ENCODE measurements at regions not wholly inside any gene's neighbourhood (a gene's known extent, or its start where the extent isn't known, plus 50 kb on each side); places are given as distances from the start of the nearest gene placed in this dataset.
A peak's percentile ranks its signal among the peaks of the same experiment; 100 is the strongest.

DNA sequence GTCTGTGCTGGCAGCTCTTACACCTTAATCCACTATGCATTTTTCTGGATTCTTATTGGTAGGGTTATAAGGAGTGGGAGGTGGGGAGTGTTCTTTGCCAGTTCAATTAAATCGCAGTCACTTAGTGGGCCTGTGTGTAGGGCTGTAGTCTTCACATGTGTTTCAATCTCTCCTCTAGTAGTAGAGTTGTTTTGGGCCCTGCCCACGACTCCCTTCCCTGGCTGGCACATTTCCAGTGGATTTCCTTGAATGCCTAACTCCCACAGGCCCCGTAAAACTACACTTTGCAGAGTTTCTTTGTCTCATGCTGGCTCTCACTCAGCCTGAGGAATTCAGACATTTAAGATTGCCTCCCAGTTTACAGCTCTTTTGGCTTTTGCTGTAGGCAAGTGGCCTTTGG is 414.0 kb upstream of the OPRM1 start:
- DNase-seq (ENCODE audit: low spot score): peak; percentile 6

- no peak for DNase-seq (ENCODE audit: low spot score)
Observed at GRCh38 chr6:153624528-153624927, 414.5 kb upstream of the OPRM1 start.

GRCh38 chr6:153623496-153623895 is 415.5 kb upstream of the OPRM1 start:
- no peak for DNase-seq (ENCODE audit: low spot score)

GRCh38 chr6:153621491-153621890 is 417.5 kb upstream of the OPRM1 start:
- DNase-seq (ENCODE audit: low spot score): no peak

- DNase-seq (ENCODE audit: low spot score): no peak
Observed at GRCh38 chr6:153621070-153621469, 418.0 kb upstream of the OPRM1 start.

DNA sequence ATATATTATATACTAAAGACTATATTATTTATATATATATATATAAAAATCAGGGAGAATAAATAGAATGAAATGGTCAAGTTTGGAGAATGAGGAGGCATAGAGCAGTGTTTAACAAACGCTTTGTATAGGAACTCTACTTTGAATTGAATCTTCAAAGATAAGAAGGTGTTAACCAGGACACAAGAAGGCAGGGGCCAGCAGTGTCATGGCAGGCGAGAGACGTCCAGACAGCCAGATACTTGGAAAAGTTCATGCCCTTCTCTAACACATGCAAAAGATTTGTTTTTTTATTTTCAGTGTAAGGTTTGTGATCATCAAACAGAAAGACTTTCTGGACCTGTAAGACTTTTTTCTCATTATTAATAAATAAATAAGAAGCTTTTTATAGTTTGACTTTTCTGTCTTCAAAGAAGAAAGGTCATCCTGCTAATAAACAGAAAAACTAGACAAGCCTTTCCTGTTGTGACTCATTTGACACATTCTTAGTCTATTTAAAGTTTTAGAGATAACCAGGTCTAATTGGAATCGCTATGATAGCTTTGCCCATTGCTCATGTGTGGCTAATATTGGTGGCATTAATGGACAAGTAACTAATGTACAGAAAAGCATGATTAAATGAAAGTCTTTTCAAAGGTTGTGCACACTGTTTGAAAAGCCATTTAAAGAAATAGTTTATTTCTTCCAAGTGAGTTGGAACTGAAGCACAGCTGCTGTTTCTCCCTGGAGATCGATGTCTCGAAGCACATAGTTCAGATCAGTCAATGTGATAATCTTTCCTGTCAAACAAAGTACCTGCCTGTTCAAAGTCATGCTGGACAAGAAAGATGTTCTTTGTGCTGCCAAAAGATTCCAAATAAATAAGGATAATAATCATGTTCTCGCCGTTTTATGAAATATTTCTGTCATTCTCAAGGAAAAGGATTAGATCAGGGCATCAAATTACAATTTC is 420.4 kb upstream of the OPRM1 start:
- no peak for DNase-seq (ENCODE audit: low spot score)

- DNase-seq (ENCODE audit: low spot score): no peak
Observed at GRCh38 chr6:153616506-153616905, 422.5 kb upstream of the OPRM1 start.

DNA sequence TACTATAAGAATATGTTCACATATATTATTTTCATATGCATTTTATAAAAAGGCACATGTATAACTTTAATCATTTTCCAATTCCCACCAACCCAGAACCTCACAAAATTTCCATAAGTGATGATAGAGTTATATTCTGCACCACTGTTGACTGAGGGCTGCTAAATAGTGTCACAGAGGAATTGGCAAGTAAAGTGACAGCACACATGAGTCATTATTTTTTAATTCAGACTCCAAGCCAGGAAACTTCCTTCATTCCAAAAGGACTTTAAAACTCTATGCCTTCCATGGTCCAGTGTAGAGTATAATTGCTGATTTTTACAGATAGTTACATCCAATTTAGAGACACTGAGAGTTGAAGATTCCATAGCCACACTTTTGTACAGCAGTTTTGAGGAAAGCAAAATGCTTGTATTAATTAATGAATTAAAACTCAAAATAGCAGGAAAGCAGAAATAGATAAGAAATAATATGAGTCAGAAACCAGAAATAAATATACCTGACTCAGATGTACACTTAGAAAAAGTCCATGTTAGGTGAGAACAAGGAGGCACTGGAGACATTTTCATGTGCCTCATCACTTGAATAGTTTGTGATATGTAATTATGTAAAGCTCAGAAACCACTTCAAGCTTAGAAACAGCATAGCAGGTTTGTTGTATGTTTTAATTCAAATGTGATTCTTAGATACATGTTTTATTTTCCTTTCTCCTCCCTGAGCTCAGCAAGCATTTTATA is 425.2 kb upstream of the OPRM1 start:
- DNase-seq (ENCODE audit: low spot score): no peak

DNA sequence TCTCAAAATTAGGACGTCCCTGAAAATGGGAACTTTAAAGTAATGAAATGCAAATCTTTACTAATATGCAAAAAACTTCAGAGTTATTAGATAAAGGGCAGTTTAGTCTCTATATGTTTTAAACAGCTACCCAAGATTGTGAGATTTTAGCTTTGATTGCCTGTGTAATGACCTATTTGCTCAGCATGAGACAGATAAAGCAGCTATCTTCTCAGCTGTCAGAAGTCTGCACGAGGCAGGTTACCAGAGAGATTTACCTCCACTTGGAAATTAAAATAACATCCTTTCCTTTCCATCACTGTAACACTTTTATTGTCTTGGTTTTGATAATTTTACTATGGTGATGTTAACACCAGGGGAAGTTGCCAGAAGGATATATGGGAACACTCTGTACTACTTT is 436.6 kb upstream of the OPRM1 start:
- no peak for DNase-seq (ENCODE audit: low spot score)

GRCh38 chr6:153599901-153600300 is 439.1 kb upstream of the OPRM1 start:
- no peak for DNase-seq (ENCODE audit: low spot score)

DNA sequence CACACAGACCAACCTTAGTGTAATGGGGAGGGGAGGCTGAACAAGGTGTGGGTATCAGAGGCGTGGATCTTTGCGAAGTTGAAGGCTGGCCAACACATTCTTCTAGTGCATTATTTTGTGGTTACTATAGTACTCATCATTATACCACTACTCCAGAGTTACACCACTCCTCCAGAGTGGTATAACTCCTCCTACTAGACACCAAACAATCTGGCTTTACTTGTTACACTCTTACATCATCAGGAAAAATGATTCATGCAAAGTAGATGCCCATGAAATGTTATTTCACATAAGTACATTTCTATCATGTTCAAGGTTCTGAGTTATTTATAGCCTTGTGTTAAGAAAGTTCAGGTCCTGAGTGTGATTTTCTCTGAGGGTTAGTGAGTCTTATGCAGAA is 443.1 kb upstream of the OPRM1 start:
- DNase-seq (ENCODE audit: low spot score): no peak

GRCh38 chr6:153594871-153595270 is 444.2 kb upstream of the OPRM1 start:
- DNase-seq (ENCODE audit: low spot score): no peak

DNA sequence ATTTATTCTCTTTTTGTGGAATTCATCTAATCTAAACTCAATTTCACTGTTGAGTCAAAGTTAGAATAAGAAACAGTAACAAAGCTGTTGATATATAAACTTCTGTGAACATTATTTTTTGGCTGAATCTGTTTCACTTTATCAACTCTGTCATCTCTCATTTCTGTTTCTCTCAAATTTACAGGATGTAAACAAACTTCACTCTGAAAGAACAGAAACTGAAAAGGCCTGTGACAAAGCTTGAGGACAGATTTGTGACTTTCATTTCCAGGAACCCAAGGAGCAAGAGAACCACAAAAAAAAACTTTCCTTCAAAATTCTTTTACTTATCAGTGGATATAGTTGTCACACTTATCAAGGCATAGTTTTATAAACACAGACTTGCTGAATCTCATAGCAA is 447.9 kb upstream of the OPRM1 start:
- no peak for DNase-seq (ENCODE audit: low spot score)

GRCh38 chr6:153590411-153590810 is 448.6 kb upstream of the OPRM1 start:
- no peak for DNase-seq (ENCODE audit: low spot score)

- DNase-seq (ENCODE audit: low spot score): no peak
Observed at GRCh38 chr6:153588330-153588729, 450.7 kb upstream of the OPRM1 start.

DNA sequence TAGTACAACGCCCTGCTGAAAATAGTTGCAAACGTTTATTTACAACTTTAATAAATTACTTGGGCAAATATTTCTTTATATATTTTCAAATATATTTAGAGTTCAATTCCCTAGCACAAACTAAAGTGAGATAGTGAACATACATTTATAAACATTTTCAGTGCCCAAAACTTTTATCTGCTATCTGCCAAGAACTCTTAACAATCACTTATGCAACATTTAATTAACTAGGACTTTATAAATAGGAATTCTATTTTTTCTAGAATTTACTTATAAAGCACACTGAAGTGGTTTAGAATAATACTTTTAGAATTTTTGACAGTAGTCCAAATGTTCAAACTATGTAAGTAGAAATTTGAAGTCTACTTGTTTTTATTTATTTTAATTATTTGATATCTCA is 452.6 kb upstream of the RGS17 start:
- DNase-seq (ENCODE audit: low spot score): no peak

DNA sequence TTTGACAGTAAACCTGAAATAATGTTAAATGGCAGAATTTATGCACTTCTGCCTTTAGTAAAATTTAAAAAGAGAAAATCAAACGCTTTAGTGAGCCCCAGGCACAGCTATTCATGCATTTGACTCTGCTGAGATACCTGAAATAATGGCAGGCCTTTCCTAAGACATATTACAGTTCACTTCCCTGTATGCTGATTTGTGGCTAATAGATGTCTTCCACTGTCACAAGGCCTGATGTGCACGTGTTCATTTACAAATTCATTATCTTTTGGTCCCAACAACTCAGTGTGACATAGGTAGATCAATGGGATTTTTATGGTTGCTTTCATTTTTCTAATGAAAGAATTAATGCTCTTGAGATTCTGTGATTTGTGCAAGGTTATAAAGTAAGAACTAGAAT is 449.7 kb upstream of the RGS17 start:
- DNase-seq (ENCODE audit: low spot score): no peak

DNA sequence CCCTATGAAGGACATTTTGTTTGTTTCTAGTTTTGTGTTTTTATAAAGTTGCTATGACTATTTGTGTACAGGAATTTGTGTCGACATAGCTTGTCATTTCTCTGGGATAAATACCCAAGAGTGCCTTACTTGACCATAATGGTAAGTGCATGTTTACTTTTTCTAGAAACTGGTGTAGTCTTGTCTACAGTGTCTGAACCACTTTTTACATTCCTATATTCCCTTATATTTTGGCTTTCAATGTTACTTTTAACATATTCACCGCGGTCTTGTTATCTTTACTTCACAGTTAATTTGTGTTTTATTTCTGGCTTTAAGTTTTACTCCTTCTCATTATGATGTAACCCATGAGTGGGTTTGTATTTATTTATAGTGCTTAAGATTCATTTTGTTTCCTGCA is 444.4 kb upstream of the RGS17 start:
- DNase-seq (ENCODE audit: low spot score): no peak

- no peak for DNase-seq (ENCODE audit: low spot score)
Observed at GRCh38 chr6:153574231-153574630, 443.1 kb upstream of the RGS17 start.

GRCh38 chr6:153572371-153572770 is 441.3 kb upstream of the RGS17 start:
- no peak for DNase-seq (ENCODE audit: low spot score)

GRCh38 chr6:153568628-153569027 is 437.5 kb upstream of the RGS17 start:
- DNase-seq (ENCODE audit: low spot score): no peak

DNA sequence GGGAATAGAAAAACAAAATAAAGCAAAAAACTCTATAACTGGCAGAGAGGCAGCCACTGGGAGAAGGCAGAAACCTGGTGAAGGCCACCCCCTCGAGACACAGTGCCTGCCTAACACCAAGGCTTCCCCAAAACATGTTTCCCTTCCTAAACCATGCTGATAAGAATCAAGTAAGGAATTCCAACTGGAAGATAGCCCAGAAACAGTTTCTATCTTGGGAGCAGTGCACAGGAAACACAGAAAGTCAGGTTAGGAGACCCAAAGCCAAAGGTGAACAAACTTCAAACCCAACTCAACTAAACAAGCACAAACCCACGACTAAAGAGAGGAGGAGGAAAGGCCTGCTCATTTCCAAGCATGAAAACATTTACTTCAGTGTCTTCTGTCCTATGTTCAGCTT is 433.7 kb upstream of the RGS17 start:
- DNase-seq (ENCODE audit: low spot score): no peak

DNA sequence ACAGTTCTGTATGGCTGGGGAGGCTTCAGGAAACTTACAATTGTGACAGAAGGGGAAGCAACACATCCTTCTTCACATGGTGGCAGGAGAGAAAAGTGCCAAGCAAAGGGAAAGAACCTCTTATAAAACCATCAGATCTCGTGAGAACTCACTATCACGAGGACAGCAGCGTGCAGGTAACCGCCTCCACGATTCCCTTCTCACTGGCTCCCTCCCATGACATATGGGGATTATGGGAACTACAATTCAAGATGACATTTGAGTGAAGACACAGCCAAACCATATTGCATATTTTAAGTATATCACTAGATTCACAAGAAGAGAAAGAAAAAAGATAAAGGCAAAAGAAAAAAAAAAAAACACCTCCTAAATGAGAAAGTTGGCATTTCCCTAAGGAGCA is 431.9 kb upstream of the RGS17 start:
- no peak for DNase-seq (ENCODE audit: low spot score)
